ENCODE measurements at regions not wholly inside any gene's neighbourhood (a gene's known extent, or its start where the extent isn't known, plus 50 kb on each side); places are given as distances from the start of the nearest gene placed in this dataset.

- Histone ChIP-seq H3K79me1 (ENCODE audit: low read depth, low read length) (no peaks in the 10 kb centered on the region), H3K23ac (ENCODE audit: low read depth, low read length, poor library complexity) (no peak overlapping the region), H2AFZ (ENCODE audit: low read length) (no peak overlapping the region), H3K4me1 (ENCODE audit: control insufficient read depth in 2 of 2, insufficient read depth in 1 of 2, low read depth in 1 of 2, low read length in 2 of 2) (no peaks in the 10 kb centered on the region), H2AK5ac (ENCODE audit: low read depth, low read length) (no peak overlapping the region), H3K9ac (ENCODE audit: low read depth, low read length, poor library complexity) (no peak overlapping the region), H3K4me3 (ENCODE audit: low read length in 2 of 2) (no peak overlapping the region), H2BK12ac (ENCODE audit: low read length) (no peak overlapping the region), H4K8ac (ENCODE audit: low read depth, low read length) (no peak overlapping the region), H3K18ac (ENCODE audit: low read length) (no peak overlapping the region), H2BK15ac (ENCODE audit: low read length) (no peak overlapping the region), H2BK120ac (ENCODE audit: low read depth, low read length) (no peak overlapping the region), H3K14ac (ENCODE audit: low read length) (no peak overlapping the region), H2BK5ac (ENCODE audit: low read length) (no peak overlapping the region), H3K9me3 (replicated peaks in 1 of 2; ENCODE audit: control insufficient read depth in 2 of 2, insufficient read depth in 1 of 2, low read depth in 1 of 2, low read length in 2 of 2) (no peaks in the 10 kb centered on the region), H3K27ac (replicated peaks; ENCODE audit: low read length) (no peak overlapping the region), H3K27me3 (ENCODE audit: control insufficient read depth in 3 of 3, insufficient read depth in 3 of 3, low read depth in 1 of 3, low read length in 3 of 3) (no peaks in the 10 kb centered on the region), H4K91ac (ENCODE audit: low read depth, low read length, poor library complexity) (no peak overlapping the region), H3K36me3 (replicated peaks in 1 of 2; ENCODE audit: control insufficient read depth in 2 of 2, insufficient read depth in 2 of 2, low read length in 2 of 2) (no peaks in the 10 kb centered on the region), H3K4ac (ENCODE audit: low read length) (no peak overlapping the region), H3K4me2 (ENCODE audit: insufficient read depth, low read length, poor library complexity, severe bottlenecking) (no peak overlapping the region)
- no CpG with 5 or more reads among the region's 1 CpG for WGBS, 2 donors (ENCODE audit: extremely low coverage in 2 of 2, insufficient read length in 2 of 2, insufficient replicate concordance in 1 of 2)
- DNase-seq (ENCODE audit: low spot score), result no peak
These were observed 596.3 kb downstream of the TAFA4 start for GRCh38 chr3:68336042-68336441.

DNA sequence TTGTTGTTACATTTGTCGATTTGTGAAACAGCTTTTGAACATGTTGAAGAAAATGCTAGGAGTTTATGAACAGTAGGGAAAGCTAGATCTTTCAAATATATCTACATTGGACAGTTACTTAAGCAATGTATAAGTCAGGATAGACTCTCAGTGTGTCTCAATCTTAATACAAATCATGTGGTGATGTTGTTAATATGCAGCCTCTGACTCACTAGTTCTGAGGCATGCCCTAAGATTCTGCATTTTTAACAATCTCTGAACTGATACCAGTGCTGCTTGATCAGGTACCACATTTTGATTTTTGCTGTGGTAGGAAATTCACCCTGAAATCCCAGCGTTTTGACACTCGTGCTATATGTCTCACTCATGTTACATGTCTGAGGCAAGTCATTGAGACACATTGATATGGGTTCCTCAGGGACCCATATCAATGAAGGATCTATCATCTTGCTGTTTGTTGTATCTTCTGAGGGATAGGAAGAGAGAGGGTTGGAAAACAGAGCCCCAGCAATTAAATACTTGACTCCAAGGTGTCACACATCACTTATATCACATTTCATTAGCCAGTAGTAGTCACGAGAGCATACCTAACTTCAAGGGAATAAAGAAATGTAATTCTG lies 597.9 kb downstream of the TAFA4 start:
- Histone ChIP-seq H2BK15ac (ENCODE audit: low read length) (no peak overlapping the region), H2BK120ac (ENCODE audit: low read depth, low read length) (no peak overlapping the region), H2BK12ac (ENCODE audit: low read length) (no peak overlapping the region), H3K27me3 (ENCODE audit: control insufficient read depth in 3 of 3, insufficient read depth in 3 of 3, low read depth in 1 of 3, low read length in 3 of 3) (no peaks in the 10 kb centered on the region), H3K9ac (ENCODE audit: low read depth, low read length, poor library complexity) (no peak overlapping the region), H2BK5ac (ENCODE audit: low read length) (no peak overlapping the region), H4K91ac (ENCODE audit: low read depth, low read length, poor library complexity) (no peak overlapping the region), H3K9me3 (replicated peaks in 1 of 2; ENCODE audit: control insufficient read depth in 2 of 2, insufficient read depth in 1 of 2, low read depth in 1 of 2, low read length in 2 of 2) (no peaks in the 10 kb centered on the region), H3K27ac (replicated peaks; ENCODE audit: low read length) (no peak overlapping the region), H3K4me2 (ENCODE audit: insufficient read depth, low read length, poor library complexity, severe bottlenecking) (no peak overlapping the region), H3K4me3 (ENCODE audit: low read length in 2 of 2) (no peak overlapping the region), H3K4ac (ENCODE audit: low read length) (no peak overlapping the region), H3K79me1 (ENCODE audit: low read depth, low read length) (no peaks in the 10 kb centered on the region), H4K8ac (ENCODE audit: low read depth, low read length) (no peak overlapping the region), H3K4me1 (ENCODE audit: control insufficient read depth in 2 of 2, insufficient read depth in 1 of 2, low read depth in 1 of 2, low read length in 2 of 2) (no peaks in the 10 kb centered on the region), H2AFZ (ENCODE audit: low read length) (no peak overlapping the region), H3K18ac (ENCODE audit: low read length) (no peak overlapping the region), H3K23ac (ENCODE audit: low read depth, low read length, poor library complexity) (no peak overlapping the region), H3K36me3 (replicated peaks in 1 of 2; ENCODE audit: control insufficient read depth in 2 of 2, insufficient read depth in 2 of 2, low read length in 2 of 2) (no peaks in the 10 kb centered on the region), H3K14ac (ENCODE audit: low read length) (no peak overlapping the region), H2AK5ac (ENCODE audit: low read depth, low read length) (no peak overlapping the region)
- DNase-seq (ENCODE audit: low spot score), result no peak
- no CpG with 5 or more reads among the region's 4 CpGs for WGBS, 2 donors (ENCODE audit: extremely low coverage in 2 of 2, insufficient read length in 2 of 2, insufficient replicate concordance in 1 of 2)

DNA sequence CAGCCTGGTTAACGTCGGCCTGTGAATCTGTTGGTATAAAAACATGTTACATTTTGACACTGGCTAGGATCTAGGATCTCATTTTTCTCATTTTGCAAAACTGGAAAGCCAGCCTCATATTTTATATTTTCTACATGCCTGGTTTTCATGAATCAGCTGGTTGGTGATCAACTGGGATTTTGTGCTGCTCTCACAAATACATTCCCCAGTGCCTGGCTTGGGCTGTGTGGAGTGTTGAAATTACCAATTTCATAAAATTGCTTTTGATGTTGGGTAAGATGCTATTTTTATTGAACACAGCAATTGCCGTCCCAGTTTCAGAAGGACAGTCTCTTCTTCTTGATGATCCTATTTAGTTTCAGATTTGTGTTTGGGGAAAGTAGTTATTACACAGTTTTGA lies 604.3 kb downstream of the TAFA4 start:
- no CpG with 5 or more reads among the region's 3 CpGs for WGBS, 2 donors (ENCODE audit: extremely low coverage in 2 of 2, insufficient read length in 2 of 2, insufficient replicate concordance in 1 of 2)

DNA sequence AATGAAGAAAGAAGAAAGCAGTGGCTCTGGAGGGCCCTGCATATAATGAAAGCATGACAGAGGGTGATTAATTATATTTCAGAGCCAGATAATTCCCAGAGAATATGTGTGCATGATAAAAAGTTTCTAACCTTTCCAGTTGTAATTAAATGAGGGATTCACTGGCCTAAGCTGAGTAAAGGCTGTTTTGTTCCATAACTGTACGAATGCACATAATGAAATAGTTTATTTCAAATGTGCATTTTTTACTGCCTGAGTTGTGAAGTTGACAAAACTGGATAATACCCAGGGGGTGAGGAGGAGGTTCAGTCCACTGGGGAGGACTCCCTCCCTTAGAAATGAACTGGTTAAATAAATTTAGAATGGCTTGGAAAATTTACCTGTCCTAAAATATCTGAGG lies 616.4 kb downstream of the TAFA4 start:
- H2AK5ac ChIP-seq (ENCODE audit: low read depth, low read length), result no peak overlapping the region
- no peak for DNase-seq (ENCODE audit: low spot score)
- WGBS, 2 donors (ENCODE audit: extremely low coverage in 2 of 2, insufficient read length in 2 of 2, insufficient replicate concordance in 1 of 2), result no CpG with 5 or more reads among the region's 1 CpG
- H3K36me3 ChIP-seq (replicated peaks in 1 of 2; ENCODE audit: control insufficient read depth in 2 of 2, insufficient read depth in 2 of 2, low read length in 2 of 2), result no peaks in the 10 kb centered on the region
- H2AFZ ChIP-seq (ENCODE audit: low read length), result no peak overlapping the region
- H2BK12ac ChIP-seq (ENCODE audit: low read length), result no peak overlapping the region
- H2BK5ac ChIP-seq (ENCODE audit: low read length), result no peak overlapping the region
- H2BK120ac ChIP-seq (ENCODE audit: low read depth, low read length), result no peak overlapping the region
- no peak overlapping the region for H3K4me2 ChIP-seq (ENCODE audit: insufficient read depth, low read length, poor library complexity, severe bottlenecking)
- no peak overlapping the region for H3K14ac ChIP-seq (ENCODE audit: low read length)
- H4K91ac ChIP-seq (ENCODE audit: low read depth, low read length, poor library complexity), result no peak overlapping the region
- no peaks in the 10 kb centered on the region for H3K27me3 ChIP-seq (ENCODE audit: control insufficient read depth in 3 of 3, insufficient read depth in 3 of 3, low read depth in 1 of 3, low read length in 3 of 3)
- no peak overlapping the region for H3K4ac ChIP-seq (ENCODE audit: low read length)
- H3K23ac ChIP-seq (ENCODE audit: low read depth, low read length, poor library complexity), result no peak overlapping the region
- no peaks in the 10 kb centered on the region for H3K4me1 ChIP-seq (ENCODE audit: control insufficient read depth in 2 of 2, insufficient read depth in 1 of 2, low read depth in 1 of 2, low read length in 2 of 2)
- no peak overlapping the region for H4K8ac ChIP-seq (ENCODE audit: low read depth, low read length)
- H3K18ac ChIP-seq (ENCODE audit: low read length), result no peak overlapping the region
- H3K79me1 ChIP-seq (ENCODE audit: low read depth, low read length), result no peaks in the 10 kb centered on the region
- H2BK15ac ChIP-seq (ENCODE audit: low read length), result no peak overlapping the region
- no peak overlapping the region for H3K4me3 ChIP-seq (ENCODE audit: low read length in 2 of 2)
- H3K9me3 ChIP-seq (replicated peaks in 1 of 2; ENCODE audit: control insufficient read depth in 2 of 2, insufficient read depth in 1 of 2, low read depth in 1 of 2, low read length in 2 of 2), result no peaks in the 10 kb centered on the region
- no peak overlapping the region for H3K9ac ChIP-seq (ENCODE audit: low read depth, low read length, poor library complexity)
- H3K27ac ChIP-seq (replicated peaks; ENCODE audit: low read length), result no peak overlapping the region

More for the DNA sequence above, 604.3 kb downstream of the TAFA4 start:
- no peak overlapping the region for H3K4ac ChIP-seq (ENCODE audit: low read length)
- H3K9me3 ChIP-seq (replicated peaks in 1 of 2; ENCODE audit: control insufficient read depth in 2 of 2, insufficient read depth in 1 of 2, low read depth in 1 of 2, low read length in 2 of 2), result no peaks in the 10 kb centered on the region
- no peak overlapping the region for H3K4me2 ChIP-seq (ENCODE audit: insufficient read depth, low read length, poor library complexity, severe bottlenecking)
- H2BK15ac ChIP-seq (ENCODE audit: low read length), result no peak overlapping the region
- DNase-seq (ENCODE audit: low spot score), result no peak
- no peak overlapping the region for H3K9ac ChIP-seq (ENCODE audit: low read depth, low read length, poor library complexity)
- no peak overlapping the region for H3K18ac ChIP-seq (ENCODE audit: low read length)
- no peak overlapping the region for H4K91ac ChIP-seq (ENCODE audit: low read depth, low read length, poor library complexity)
- H4K8ac ChIP-seq (ENCODE audit: low read depth, low read length), result no peak overlapping the region
- no peak overlapping the region for H2BK5ac ChIP-seq (ENCODE audit: low read length)
- H2BK12ac ChIP-seq (ENCODE audit: low read length), result no peak overlapping the region
- H3K4me3 ChIP-seq (ENCODE audit: low read length in 2 of 2), result no peak overlapping the region
- H2BK120ac ChIP-seq (ENCODE audit: low read depth, low read length), result no peak overlapping the region
- no peak overlapping the region for H3K14ac ChIP-seq (ENCODE audit: low read length)
- H3K23ac ChIP-seq (ENCODE audit: low read depth, low read length, poor library complexity), result no peak overlapping the region
- no peaks in the 10 kb centered on the region for H3K79me1 ChIP-seq (ENCODE audit: low read depth, low read length)
- H3K27ac ChIP-seq (replicated peaks; ENCODE audit: low read length), result no peak overlapping the region
- H2AFZ ChIP-seq (ENCODE audit: low read length), result no peak overlapping the region
- H3K27me3 ChIP-seq (ENCODE audit: control insufficient read depth in 3 of 3, insufficient read depth in 3 of 3, low read depth in 1 of 3, low read length in 3 of 3), result no peaks in the 10 kb centered on the region
- no peak overlapping the region for H2AK5ac ChIP-seq (ENCODE audit: low read depth, low read length)
- no peaks in the 10 kb centered on the region for H3K36me3 ChIP-seq (replicated peaks in 1 of 2; ENCODE audit: control insufficient read depth in 2 of 2, insufficient read depth in 2 of 2, low read length in 2 of 2)
- no peaks in the 10 kb centered on the region for H3K4me1 ChIP-seq (ENCODE audit: control insufficient read depth in 2 of 2, insufficient read depth in 1 of 2, low read depth in 1 of 2, low read length in 2 of 2)

Data from neuronal stem cell (in vitro differentiated cells).